SU-DHL-6 (cell line): ENCODE measurements at regions not wholly inside any gene's neighbourhood (a gene's known extent, or its start where the extent isn't known, plus 50 kb on each side); places are given as distances from the start of the nearest gene placed in this dataset.

Source experiments
- H2AFZ ChIP-seq: fragments of 200-600 bp; sonication (generic); 2 replicates; pipeline ENCODE4 v1.6.1; 2014; ENCODE audit warnings: low read depth, mild to moderate bottlenecking, moderate library complexity, mixed read lengths, antibody characterized with exemption, low read length; ENCODE audit not compliant: severe bottlenecking
- H3F3A ChIP-seq: fragments of 200-600 bp; shearing (Covaris generic); 2 replicates; pipeline ENCODE4 v1.6.0; 2016; ENCODE audit warnings: antibody characterized with exemption, mild to moderate bottlenecking; ENCODE audit not compliant: insufficient read depth
- H3K27ac ChIP-seq: fragments of 200-600 bp; sonication (generic); 2 replicates; pipeline ENCODE4 v1.5.1; 2016; ENCODE audit warnings: low read depth, mild to moderate bottlenecking, low read length, moderate library complexity, mixed read lengths
- H3K27me3 ChIP-seq: fragments of 200-600 bp; sonication (generic), shearing (Covaris generic); 2 replicates; pipeline ENCODE4 v1.6.0; 2014; ENCODE audit warnings: mild to moderate bottlenecking, low read length
- H3K36me3 ChIP-seq: fragments of 200-600 bp; sonication (generic); 2 replicates; pipeline ENCODE4 v1.6.1; 2014; ENCODE audit warnings: mild to moderate bottlenecking, low read length, mixed read lengths
- H3K4me2 ChIP-seq: fragments of 300-600, 200-600 bp; shearing (Covaris generic), sonication (generic); 2 replicates; pipeline ENCODE4 v1.6.0; 2014; ENCODE audit warnings: low read length, low read depth, mild to moderate bottlenecking; ENCODE audit not compliant: poor library complexity, severe bottlenecking
- H3K4me3 ChIP-seq: fragments of 200-600 bp; sonication (generic); 2 replicates; pipeline ENCODE4 v1.5.1; 2014; ENCODE audit warnings: antibody characterized with exemption, low read length, mild to moderate bottlenecking, mixed read lengths; ENCODE audit not compliant: insufficient read depth, poor library complexity, severe bottlenecking
- H3K79me2 ChIP-seq: fragments of 200-600 bp; sonication (generic); 2 replicates; pipeline ENCODE4 v1.6.1; 2014; ENCODE audit warnings: mild to moderate bottlenecking, low read length, moderate library complexity; ENCODE audit not compliant: insufficient read depth
- H3K9ac ChIP-seq: fragments of 200-600 bp; sonication (generic); 2 replicates; pipeline ENCODE4 v1.7.0; 2014; ENCODE audit warnings: mild to moderate bottlenecking, low read length
- H3K9me2 ChIP-seq: fragments of 200-600 bp; sonication (generic); replicated peaks from 2 replicates; pipeline ENCODE4 v1.6.1; 2014; ENCODE audit warnings: low read length; ENCODE audit not compliant: insufficient read depth
- H3K9me3 ChIP-seq: fragments of 200-600 bp; sonication (generic); 2 replicates; pipeline ENCODE4 v1.6.1; 2014; ENCODE audit warnings: low read length, mixed read lengths; ENCODE audit not compliant: insufficient read depth
- H4K20me1 ChIP-seq: fragments of 200-600 bp; sonication (generic); 2 replicates; pipeline ENCODE4 v1.6.1; 2014; ENCODE audit warnings: low read depth, mild to moderate bottlenecking, antibody characterized with exemption, low read length, moderate library complexity, mixed read lengths
- EZH2phosphoT487 ChIP-seq: fragments of 200-600 bp; sonication (generic), shearing (Covaris generic); conservative IDR thresholded peaks from 2 replicates; pipeline ENCODE4 v1.6.1; 2018; ENCODE audit warnings: mild to moderate bottlenecking, antibody characterized with exemption, low read length, moderate library complexity, mixed read lengths
- TF ChIP-seq, protein P1 (sequence below): fragments of 200-600 bp; sonication (generic); IDR thresholded peaks from one replicate; pipeline ENCODE4 v1.5.1; 2017; ENCODE audit warnings: antibody characterized with exemption, mild to moderate bottlenecking, low read length, moderate library complexity; ENCODE audit not compliant: insufficient read depth, poor library complexity, severe bottlenecking

- no peaks in the 10 kb centered on the region for H3K36me3 ChIP-seq
- H3K9ac ChIP-seq = no peak overlapping the region
- no peaks in the 10 kb centered on the region for H3K79me2 ChIP-seq
- no peak overlapping the region for H2AFZ ChIP-seq
- no peak overlapping the region for H3K4me3 ChIP-seq
- no peak overlapping the region for H3K4me2 ChIP-seq
- H3K27me3 ChIP-seq = no peaks in the 10 kb centered on the region
- no peaks in the 10 kb centered on the region for H4K20me1 ChIP-seq
- no peaks in the 10 kb centered on the region for H3F3A ChIP-seq
- TF ChIP-seq, protein P1, sequence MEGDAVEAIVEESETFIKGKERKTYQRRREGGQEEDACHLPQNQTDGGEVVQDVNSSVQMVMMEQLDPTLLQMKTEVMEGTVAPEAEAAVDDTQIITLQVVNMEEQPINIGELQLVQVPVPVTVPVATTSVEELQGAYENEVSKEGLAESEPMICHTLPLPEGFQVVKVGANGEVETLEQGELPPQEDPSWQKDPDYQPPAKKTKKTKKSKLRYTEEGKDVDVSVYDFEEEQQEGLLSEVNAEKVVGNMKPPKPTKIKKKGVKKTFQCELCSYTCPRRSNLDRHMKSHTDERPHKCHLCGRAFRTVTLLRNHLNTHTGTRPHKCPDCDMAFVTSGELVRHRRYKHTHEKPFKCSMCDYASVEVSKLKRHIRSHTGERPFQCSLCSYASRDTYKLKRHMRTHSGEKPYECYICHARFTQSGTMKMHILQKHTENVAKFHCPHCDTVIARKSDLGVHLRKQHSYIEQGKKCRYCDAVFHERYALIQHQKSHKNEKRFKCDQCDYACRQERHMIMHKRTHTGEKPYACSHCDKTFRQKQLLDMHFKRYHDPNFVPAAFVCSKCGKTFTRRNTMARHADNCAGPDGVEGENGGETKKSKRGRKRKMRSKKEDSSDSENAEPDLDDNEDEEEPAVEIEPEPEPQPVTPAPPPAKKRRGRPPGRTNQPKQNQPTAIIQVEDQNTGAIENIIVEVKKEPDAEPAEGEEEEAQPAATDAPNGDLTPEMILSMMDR = no peak
- no peak for TF ChIP-seq EZH2phosphoT487
- H3K27ac ChIP-seq = no peak overlapping the region
- no peaks in the 10 kb centered on the region for H3K9me2 ChIP-seq
- H3K9me3 ChIP-seq = no peaks in the 10 kb centered on the region
Measured at GRCh38 chr21:39108291-39109162, 74.7 kb downstream of the PSMG1 start.

GRCh38 chr21:39107739-39108138 is 75.5 kb downstream of the PSMG1 start:
- H3K4me3 ChIP-seq = no peak overlapping the region
- no peak overlapping the region for H2AFZ ChIP-seq
- H3K4me2 ChIP-seq = no peak overlapping the region
- H3K79me2 ChIP-seq = no peaks in the 10 kb centered on the region
- H3F3A ChIP-seq = no peaks in the 10 kb centered on the region
- H3K27me3 ChIP-seq = no peaks in the 10 kb centered on the region
- H3K36me3 ChIP-seq = no peaks in the 10 kb centered on the region
- H3K9me3 ChIP-seq = no peaks in the 10 kb centered on the region
- H4K20me1 ChIP-seq = no peaks in the 10 kb centered on the region
- H3K9ac ChIP-seq = no peak overlapping the region
- H3K27ac ChIP-seq = no peak overlapping the region
- TF ChIP-seq EZH2phosphoT487 = no peak
- TF ChIP-seq, protein P1 = no peak
- H3K9me2 ChIP-seq = no peaks in the 10 kb centered on the region

- no peaks in the 10 kb centered on the region for H3K36me3 ChIP-seq
- no peaks in the 10 kb centered on the region for H3F3A ChIP-seq
- H3K27ac ChIP-seq = no peak overlapping the region
- H3K4me3 ChIP-seq = no peak overlapping the region
- H3K9ac ChIP-seq = no peak overlapping the region
- no peak for TF ChIP-seq EZH2phosphoT487
- TF ChIP-seq, protein P1 = no peak
- H3K27me3 ChIP-seq = no peaks in the 10 kb centered on the region
- no peaks in the 10 kb centered on the region for H3K79me2 ChIP-seq
- no peak overlapping the region for H3K4me2 ChIP-seq
- H4K20me1 ChIP-seq = no peaks in the 10 kb centered on the region
- no peaks in the 10 kb centered on the region for H3K9me2 ChIP-seq
- no peaks in the 10 kb centered on the region for H3K9me3 ChIP-seq
- H2AFZ ChIP-seq = no peak overlapping the region
Measured at GRCh38 chr21:39106881-39107462, 76.3 kb downstream of the PSMG1 start.
